ENCODE measurements at regions not wholly inside any gene's neighbourhood (a gene's known extent, or its start where the extent isn't known, plus 50 kb on each side); places are given as distances from the start of the nearest gene placed in this dataset.

DNA sequence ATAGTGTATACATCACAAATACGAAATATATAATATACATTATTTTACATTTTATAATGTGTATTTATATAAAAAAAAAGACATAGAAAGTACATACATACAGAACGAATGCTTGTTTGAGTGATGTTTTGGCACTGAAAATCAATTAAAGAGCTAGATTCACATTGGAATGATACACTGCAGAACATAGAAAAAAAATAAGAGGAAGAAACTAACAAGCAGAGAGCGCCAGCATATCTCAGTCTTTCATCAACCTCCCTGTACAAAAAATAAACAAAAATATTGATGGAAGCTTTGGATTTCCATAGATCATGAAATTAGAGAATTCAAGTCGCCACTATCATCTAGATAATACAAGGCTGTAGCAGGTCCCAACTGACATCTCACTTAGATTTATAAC, 420.6 kb downstream of the CENPC start:
- no peak for DNase-seq (ENCODE audit: low spot score)

GRCh38 chr4:67122029-67122428, 423.3 kb downstream of the CENPC start:
- no peak for DNase-seq (ENCODE audit: low spot score)

DNA sequence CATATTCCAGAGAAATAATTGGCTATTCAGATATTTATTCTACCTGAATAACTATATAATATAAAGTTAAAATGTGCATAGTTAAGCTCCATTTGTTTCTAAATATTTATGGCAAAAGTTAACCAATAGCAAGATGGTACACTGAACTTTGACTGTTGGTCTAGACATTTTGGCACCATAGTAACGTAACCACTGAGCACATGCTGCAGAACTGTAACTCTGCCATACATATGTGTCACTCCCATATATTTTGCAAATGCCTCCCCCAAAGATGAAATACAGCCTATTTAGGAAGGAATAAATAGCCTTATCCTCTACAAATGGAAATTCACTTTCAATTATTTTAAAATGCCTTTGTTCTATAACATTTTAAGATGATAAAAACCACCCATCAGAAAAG, 424.9 kb downstream of the CENPC start:
- no peak for DNase-seq (ENCODE audit: low spot score)

GRCh38 chr4:67109276-67109675, 436.0 kb downstream of the CENPC start:
- DNase-seq (ENCODE audit: low spot score): no peak

DNA sequence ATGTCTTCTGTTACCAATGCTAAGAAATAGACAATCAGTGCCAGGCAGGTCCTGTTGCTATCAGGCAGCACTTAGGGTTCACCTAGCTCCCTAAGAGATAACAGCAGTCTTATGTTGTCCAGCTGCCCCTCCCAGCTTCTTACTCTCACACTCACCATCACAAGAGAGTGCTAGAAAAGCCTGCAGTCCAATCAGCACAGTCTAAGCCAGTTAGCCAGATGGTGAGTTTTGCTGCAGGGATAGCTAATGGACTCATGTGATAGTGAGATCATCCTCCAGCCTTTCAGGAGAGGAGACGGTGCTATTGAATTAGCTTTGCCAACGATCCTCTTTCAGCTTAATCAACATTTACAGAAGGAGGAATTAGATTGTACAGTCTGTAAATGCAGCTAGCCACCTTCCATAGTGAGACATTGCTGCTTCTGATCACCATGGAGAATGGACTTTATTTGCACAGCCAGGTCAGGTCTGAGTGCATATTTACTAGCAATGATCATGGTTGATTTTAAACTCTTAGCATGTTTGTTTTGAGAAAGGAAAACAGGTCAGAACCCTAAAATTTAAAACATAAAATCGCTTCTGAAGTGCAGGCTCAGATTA, 438.3 kb downstream of the CENPC start:
- no peak for DNase-seq (ENCODE audit: low spot score)

- DNase-seq (ENCODE audit: low spot score): no peak
Observed at GRCh38 chr4:67104145-67104544, 441.2 kb downstream of the CENPC start.

GRCh38 chr4:67103001-67103747, 442.1 kb downstream of the CENPC start:
- no peak for DNase-seq (ENCODE audit: low spot score)

DNA sequence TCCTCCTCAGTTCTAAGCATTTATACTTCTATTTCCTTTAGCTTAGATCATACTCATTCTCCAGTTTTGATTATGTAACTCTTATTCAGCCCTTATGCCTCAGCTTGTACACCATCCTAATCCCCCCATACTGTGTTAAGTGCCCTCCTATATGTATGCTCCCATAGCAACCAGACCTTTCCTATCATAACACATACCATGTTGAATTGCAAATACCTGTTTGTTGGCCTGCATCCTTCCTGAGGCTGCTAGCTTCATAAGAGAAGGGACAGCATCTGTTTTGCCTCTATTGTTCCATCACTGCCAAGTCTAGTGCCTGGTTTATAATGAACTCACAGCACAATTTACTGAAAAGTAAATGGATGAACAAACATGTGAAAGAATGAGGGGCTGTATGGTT, 443.7 kb downstream of the CENPC start:
- DNase-seq (ENCODE audit: low spot score): no peak

- DNase-seq (ENCODE audit: low spot score): no peak
Observed at GRCh38 chr4:67092351-67092750, 453.0 kb downstream of the CENPC start.

GRCh38 chr4:67091673-67092072, 453.6 kb downstream of the CENPC start:
- no peak for DNase-seq (ENCODE audit: low spot score)

GRCh38 chr4:67087897-67088296, 457.4 kb downstream of the CENPC start:
- peak; percentile 41 for DNase-seq (ENCODE audit: low spot score)

DNA sequence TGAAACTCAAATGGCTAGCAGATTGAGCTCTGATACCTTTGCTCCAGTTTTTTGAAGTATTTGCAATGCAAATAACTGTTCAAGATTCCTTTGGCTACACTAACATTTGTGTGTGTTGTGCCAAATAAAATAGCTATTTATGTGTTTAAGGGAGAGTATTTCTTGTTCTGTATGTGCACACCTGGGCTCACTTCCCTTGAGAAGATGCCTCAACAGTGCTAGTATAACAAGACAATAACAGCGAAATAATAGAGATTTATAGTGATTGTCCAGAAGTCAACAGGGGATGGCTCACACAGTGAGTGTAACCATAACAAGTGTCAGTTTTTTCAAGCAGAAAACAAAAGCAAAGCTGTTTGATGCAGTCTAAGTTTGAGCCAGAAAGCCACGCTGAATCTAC, 460.5 kb downstream of the CENPC start:
- no peak for DNase-seq (ENCODE audit: low spot score)

GRCh38 chr4:67083496-67083895, 461.8 kb downstream of the CENPC start:
- DNase-seq (ENCODE audit: low spot score): no peak

- DNase-seq (ENCODE audit: low spot score): no peak
Observed at GRCh38 chr4:67082746-67083145, 462.6 kb downstream of the CENPC start.

DNA sequence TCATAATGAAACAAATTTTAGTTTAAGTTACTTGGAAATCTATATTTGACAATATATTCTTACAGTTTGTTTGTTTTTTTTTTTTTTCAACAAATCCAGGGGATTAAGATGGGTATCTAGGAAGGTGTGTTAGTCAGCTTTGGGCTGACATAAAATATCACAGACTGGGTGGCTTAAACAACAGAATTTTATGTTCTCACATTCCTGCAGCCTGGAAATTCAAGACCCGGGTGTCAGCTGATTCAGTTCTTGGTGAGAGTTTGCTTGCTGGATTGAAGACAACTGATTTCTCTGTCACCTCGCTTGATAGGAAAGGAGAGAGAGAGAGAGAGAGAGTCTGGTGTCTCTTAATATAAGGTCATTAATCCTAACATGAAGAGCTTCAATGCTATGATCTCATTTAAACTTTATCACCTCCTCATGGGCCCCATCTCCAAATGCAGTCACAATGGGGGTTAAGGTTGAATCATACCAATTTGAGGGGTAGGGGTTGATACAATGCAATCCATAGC, 465.2 kb downstream of the CENPC start:
- DNase-seq (ENCODE audit: low spot score): no peak

- no peak for DNase-seq (ENCODE audit: low spot score)
Observed at GRCh38 chr4:67071641-67072040, 473.7 kb downstream of the CENPC start.

DNA sequence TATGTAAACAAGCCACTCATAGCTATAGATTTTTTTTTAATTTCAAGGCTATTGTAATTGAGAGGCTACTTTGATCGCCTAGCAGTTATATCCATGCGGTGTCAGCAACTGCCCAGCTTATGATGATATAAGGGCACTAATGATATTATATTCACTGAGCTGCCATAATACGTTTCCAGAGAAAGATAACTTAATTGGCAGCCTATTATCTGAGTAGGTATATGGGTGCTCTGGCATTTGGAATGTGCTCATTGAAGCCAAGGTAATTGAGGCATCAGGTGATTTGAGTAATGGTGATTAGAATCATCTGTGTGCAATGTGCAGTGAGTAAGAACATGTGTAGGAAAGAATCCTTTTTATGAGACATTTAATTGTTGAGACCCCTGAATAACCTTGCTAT, 490.0 kb downstream of the CENPC start:
- no peak for DNase-seq (ENCODE audit: low spot score)

GRCh38 chr4:67054896-67055295, 490.4 kb downstream of the CENPC start:
- DNase-seq (ENCODE audit: low spot score): no peak

- no peak for DNase-seq (ENCODE audit: low spot score)
Observed at GRCh38 chr4:67052814-67053675, 492.3 kb downstream of the CENPC start.

GRCh38 chr4:67051000-67051789, 494.1 kb downstream of the CENPC start:
- DNase-seq (ENCODE audit: low spot score): no peak

DNA sequence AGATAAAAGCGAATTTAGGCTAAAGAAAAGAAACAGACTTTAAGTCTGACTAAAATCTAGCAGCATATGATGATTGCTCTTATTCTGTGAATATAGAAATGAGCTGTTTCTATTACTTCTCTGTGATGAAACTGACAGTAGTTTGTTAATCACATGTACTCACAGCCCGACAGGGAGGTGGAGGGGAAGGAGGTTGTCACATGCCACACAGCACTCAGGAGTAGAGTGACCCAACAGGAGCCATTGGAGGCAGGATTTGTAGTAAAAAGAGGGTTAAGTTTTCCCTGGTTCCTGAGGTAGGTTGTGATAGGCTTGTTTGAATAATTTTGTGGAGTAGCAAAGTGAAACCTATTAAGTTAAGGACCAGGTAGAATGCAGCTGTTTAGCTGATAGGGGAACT, 495.9 kb downstream of the CENPC start:
- DNase-seq (ENCODE audit: low spot score): no peak

- DNase-seq (ENCODE audit: low spot score): no peak
Observed at GRCh38 chr4:67048530-67048929, 496.8 kb downstream of the CENPC start.

Data from mucosa of gallbladder (tissue), 1 donor.